ENCODE measurements at regions not wholly inside any gene's neighbourhood (a gene's known extent, or its start where the extent isn't known, plus 50 kb on each side); places are given as distances from the start of the nearest gene placed in this dataset.
"Not testable (repeated sequence)": the region's sequence is repeated elsewhere in the genome, so short reads cannot be mapped to it uniquely, and the experiment has no call there.

GRCh38 chr17:12239021-12239420 is 218.3 kb downstream of the MAP2K4 start:
- TF ChIP-seq, protein P1, sequence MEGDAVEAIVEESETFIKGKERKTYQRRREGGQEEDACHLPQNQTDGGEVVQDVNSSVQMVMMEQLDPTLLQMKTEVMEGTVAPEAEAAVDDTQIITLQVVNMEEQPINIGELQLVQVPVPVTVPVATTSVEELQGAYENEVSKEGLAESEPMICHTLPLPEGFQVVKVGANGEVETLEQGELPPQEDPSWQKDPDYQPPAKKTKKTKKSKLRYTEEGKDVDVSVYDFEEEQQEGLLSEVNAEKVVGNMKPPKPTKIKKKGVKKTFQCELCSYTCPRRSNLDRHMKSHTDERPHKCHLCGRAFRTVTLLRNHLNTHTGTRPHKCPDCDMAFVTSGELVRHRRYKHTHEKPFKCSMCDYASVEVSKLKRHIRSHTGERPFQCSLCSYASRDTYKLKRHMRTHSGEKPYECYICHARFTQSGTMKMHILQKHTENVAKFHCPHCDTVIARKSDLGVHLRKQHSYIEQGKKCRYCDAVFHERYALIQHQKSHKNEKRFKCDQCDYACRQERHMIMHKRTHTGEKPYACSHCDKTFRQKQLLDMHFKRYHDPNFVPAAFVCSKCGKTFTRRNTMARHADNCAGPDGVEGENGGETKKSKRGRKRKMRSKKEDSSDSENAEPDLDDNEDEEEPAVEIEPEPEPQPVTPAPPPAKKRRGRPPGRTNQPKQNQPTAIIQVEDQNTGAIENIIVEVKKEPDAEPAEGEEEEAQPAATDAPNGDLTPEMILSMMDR (IDR thresholded peaks at IDR 0.05): not testable (repeated sequence)
- TF ChIP-seq POLR2AphosphoS5 (IDR thresholded peaks at IDR 0.05): not testable (repeated sequence)

Data from prostate gland (tissue), 2 donors.